ENCODE measurements at regions not wholly inside any gene's neighbourhood (a gene's known extent, or its start where the extent isn't known, plus 50 kb on each side); places are given as distances from the start of the nearest gene placed in this dataset.

GRCh38 chr5:125257057-125257972, 510.9 kb upstream of the ZNF608 start:
- no peak for DNase-seq
- TF ChIP-seq CTCF (IDR thresholded peaks at IDR 0.05; ENCODE audit: borderline replicate concordance) = no peak
- H3K27me3 ChIP-seq (ENCODE audit: low read depth) = no peaks in the 10 kb centered on the region
- no peaks in the 10 kb centered on the region for H3K36me3 ChIP-seq
- H3K27ac ChIP-seq (replicated peaks) = peak overlapping the region; percentile 69
- peaks cover 33% of the 10 kb centered on the region for H3K9me3 ChIP-seq (replicated peaks)
- peaks cover 11% of the 10 kb centered on the region for H3K4me1 ChIP-seq
- intact Hi-C loops (cut with micrococcal nuclease) = no loop called here
- H3K4me3 ChIP-seq = no peak overlapping the region

- no peaks in the 10 kb centered on the region for H3K36me3 ChIP-seq
- no peak for TF ChIP-seq CTCF (IDR thresholded peaks at IDR 0.05; ENCODE audit: borderline replicate concordance)
- intact Hi-C loops (cut with micrococcal nuclease) = no loop called here
- H3K4me3 ChIP-seq = no peak overlapping the region
- H3K4me1 ChIP-seq = peaks cover 11% of the 10 kb centered on the region
- DNase-seq = no peak
- peaks cover 35% of the 10 kb centered on the region for H3K9me3 ChIP-seq (replicated peaks)
- peak overlapping the region; percentile 69 for H3K27ac ChIP-seq (replicated peaks)
- no peaks in the 10 kb centered on the region for H3K27me3 ChIP-seq (ENCODE audit: low read depth)
Measured at GRCh38 chr5:125257997-125258396, 511.6 kb upstream of the ZNF608 start.

GRCh38 chr5:125258615-125259014, 512.2 kb upstream of the ZNF608 start:
- Histone ChIP-seq H3K9me3 (replicated peaks) (peaks cover 33% of the 10 kb centered on the region), H3K4me1 (peaks cover 11% of the 10 kb centered on the region), H3K4me3 (no peak overlapping the region), H3K27ac (replicated peaks) (no peak overlapping the region), H3K27me3 (ENCODE audit: low read depth) (no peaks in the 10 kb centered on the region), H3K36me3 (no peaks in the 10 kb centered on the region)
- intact Hi-C loops (cut with micrococcal nuclease) = no loop called here
- DNase-seq = no peak
- TF ChIP-seq CTCF (IDR thresholded peaks at IDR 0.05; ENCODE audit: borderline replicate concordance) = no peak

GRCh38 chr5:125261505-125262250, 515.2 kb upstream of the ZNF608 start:
- no peak for DNase-seq
- intact Hi-C loops (cut with micrococcal nuclease) = no loop called here
- Histone ChIP-seq H3K4me1 (peaks cover 11% of the 10 kb centered on the region), H3K4me3 (no peak overlapping the region), H3K36me3 (no peaks in the 10 kb centered on the region), H3K27ac (replicated peaks) (no peak overlapping the region), H3K27me3 (ENCODE audit: low read depth) (no peaks in the 10 kb centered on the region), H3K9me3 (replicated peaks) (peaks cover 20% of the 10 kb centered on the region)
- TF ChIP-seq CTCF (IDR thresholded peaks at IDR 0.05; ENCODE audit: borderline replicate concordance) = no peak

GRCh38 chr5:125262782-125263181, 516.3 kb upstream of the ZNF608 start:
- no peaks in the 10 kb centered on the region for H3K27me3 ChIP-seq (ENCODE audit: low read depth)
- intact Hi-C loops (cut with micrococcal nuclease) = no loop called here
- H3K4me1 ChIP-seq = peaks cover 9% of the 10 kb centered on the region
- no peaks in the 10 kb centered on the region for H3K36me3 ChIP-seq
- H3K4me3 ChIP-seq = no peak overlapping the region
- no peak for DNase-seq
- H3K27ac ChIP-seq (replicated peaks) = no peak overlapping the region
- peaks cover 20% of the 10 kb centered on the region for H3K9me3 ChIP-seq (replicated peaks)
- TF ChIP-seq CTCF (IDR thresholded peaks at IDR 0.05; ENCODE audit: borderline replicate concordance) = no peak

Data from left ventricle myocardium inferior (tissue), 1 donor.